ENCODE measurements at regions not wholly inside any gene's neighbourhood (a gene's known extent, or its start where the extent isn't known, plus 50 kb on each side); places are given as distances from the start of the nearest gene placed in this dataset.

GRCh38 chr6:14734416-14735340 is 511.2 kb upstream of the JARID2 start:
- no peaks in the 10 kb centered on the region for H3K27me3 ChIP-seq (ENCODE audit: control insufficient read depth, low read length)
- H3K27ac ChIP-seq (ENCODE audit: low read depth, low read length) = no peak overlapping the region
- H3K9me3 ChIP-seq (ENCODE audit: control insufficient read depth, insufficient read depth, low read length) = no peaks in the 10 kb centered on the region
- peaks cover 6% of the 10 kb centered on the region for H3F3A ChIP-seq (ENCODE audit: control insufficient read depth, insufficient read depth)
- no peaks in the 10 kb centered on the region for H3K9me2 ChIP-seq (replicated peaks; ENCODE audit: control insufficient read depth, low read length)
- H3K36me3 ChIP-seq (ENCODE audit: control insufficient read depth, low read length) = peaks cover 6% of the 10 kb centered on the region; the same call in 1 of the 2 replicates
- TF ChIP-seq, protein P1, sequence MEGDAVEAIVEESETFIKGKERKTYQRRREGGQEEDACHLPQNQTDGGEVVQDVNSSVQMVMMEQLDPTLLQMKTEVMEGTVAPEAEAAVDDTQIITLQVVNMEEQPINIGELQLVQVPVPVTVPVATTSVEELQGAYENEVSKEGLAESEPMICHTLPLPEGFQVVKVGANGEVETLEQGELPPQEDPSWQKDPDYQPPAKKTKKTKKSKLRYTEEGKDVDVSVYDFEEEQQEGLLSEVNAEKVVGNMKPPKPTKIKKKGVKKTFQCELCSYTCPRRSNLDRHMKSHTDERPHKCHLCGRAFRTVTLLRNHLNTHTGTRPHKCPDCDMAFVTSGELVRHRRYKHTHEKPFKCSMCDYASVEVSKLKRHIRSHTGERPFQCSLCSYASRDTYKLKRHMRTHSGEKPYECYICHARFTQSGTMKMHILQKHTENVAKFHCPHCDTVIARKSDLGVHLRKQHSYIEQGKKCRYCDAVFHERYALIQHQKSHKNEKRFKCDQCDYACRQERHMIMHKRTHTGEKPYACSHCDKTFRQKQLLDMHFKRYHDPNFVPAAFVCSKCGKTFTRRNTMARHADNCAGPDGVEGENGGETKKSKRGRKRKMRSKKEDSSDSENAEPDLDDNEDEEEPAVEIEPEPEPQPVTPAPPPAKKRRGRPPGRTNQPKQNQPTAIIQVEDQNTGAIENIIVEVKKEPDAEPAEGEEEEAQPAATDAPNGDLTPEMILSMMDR (IDR thresholded peaks at IDR 0.05; ENCODE audit: low read depth, low read length, poor library complexity, severe bottlenecking) = no peak
- no peak for TF ChIP-seq EZH2phosphoT487 (IDR thresholded peaks at IDR 0.05; ENCODE audit: borderline replicate concordance, low read length)
- no peaks in the 10 kb centered on the region for H3K79me2 ChIP-seq (ENCODE audit: control insufficient read depth, low read length)
- H4K20me1 ChIP-seq (ENCODE audit: control insufficient read depth, insufficient read depth, low read depth, low read length) = no peaks in the 10 kb centered on the region
- peaks cover 61% of the 10 kb centered on the region for H3K4me1 ChIP-seq (ENCODE audit: control insufficient read depth, low read length)
- H3K4me3 ChIP-seq (ENCODE audit: low read length) = peak overlapping the region; percentile 32
- H3K4me2 ChIP-seq (ENCODE audit: low read length) = peak overlapping the region; percentile 48

GRCh38 chr6:14735956-14736486 is 509.8 kb upstream of the JARID2 start:
- TF ChIP-seq, protein P1 (IDR thresholded peaks at IDR 0.05; ENCODE audit: low read depth, low read length, poor library complexity, severe bottlenecking) = no peak
- TF ChIP-seq EZH2phosphoT487 (IDR thresholded peaks at IDR 0.05; ENCODE audit: borderline replicate concordance, low read length) = no peak
- Histone ChIP-seq H4K20me1 (ENCODE audit: control insufficient read depth, insufficient read depth, low read depth, low read length) (no peaks in the 10 kb centered on the region), H3K27me3 (ENCODE audit: control insufficient read depth, low read length) (no peaks in the 10 kb centered on the region), H3K9me3 (ENCODE audit: control insufficient read depth, insufficient read depth, low read length) (no peaks in the 10 kb centered on the region), H3K4me3 (ENCODE audit: low read length) (no peak overlapping the region), H3K36me3 (ENCODE audit: control insufficient read depth, low read length) (no peaks in the 10 kb centered on the region), H3K4me1 (ENCODE audit: control insufficient read depth, low read length) (peaks cover 48% of the 10 kb centered on the region), H3K9me2 (replicated peaks; ENCODE audit: control insufficient read depth, low read length) (no peaks in the 10 kb centered on the region), H3K4me2 (ENCODE audit: low read length) (no peak overlapping the region), H3F3A (ENCODE audit: control insufficient read depth, insufficient read depth) (no peaks in the 10 kb centered on the region), H3K27ac (ENCODE audit: low read depth, low read length) (no peak overlapping the region), H3K79me2 (ENCODE audit: control insufficient read depth, low read length) (no peaks in the 10 kb centered on the region)

DNA sequence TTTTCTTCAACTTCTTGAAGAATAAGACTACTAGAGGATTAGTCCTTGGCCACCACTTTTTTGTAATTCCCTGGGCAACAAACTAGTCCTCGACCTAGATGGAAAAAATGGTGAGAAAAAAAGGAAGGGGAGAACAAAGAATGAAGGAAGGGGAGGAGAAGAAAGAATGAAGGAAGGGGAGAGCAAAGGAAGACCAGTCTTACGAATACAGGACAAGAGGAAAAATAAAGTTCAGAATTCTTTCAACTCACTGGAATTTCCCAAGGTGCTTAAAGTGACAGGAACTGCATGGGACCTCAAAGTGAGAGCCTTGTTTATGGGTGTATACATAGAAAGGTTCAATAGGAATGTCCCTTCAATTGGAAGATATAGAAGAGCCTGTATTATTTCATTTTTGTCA is 509.3 kb upstream of the JARID2 start:
- Histone ChIP-seq H3F3A (ENCODE audit: control insufficient read depth, insufficient read depth) (no peaks in the 10 kb centered on the region), H3K9me3 (ENCODE audit: control insufficient read depth, insufficient read depth, low read length) (no peaks in the 10 kb centered on the region), H3K27ac (ENCODE audit: low read depth, low read length) (no peak overlapping the region), H3K36me3 (ENCODE audit: control insufficient read depth, low read length) (no peaks in the 10 kb centered on the region), H3K27me3 (ENCODE audit: control insufficient read depth, low read length) (no peaks in the 10 kb centered on the region), H3K79me2 (ENCODE audit: control insufficient read depth, low read length) (no peaks in the 10 kb centered on the region), H3K9me2 (replicated peaks; ENCODE audit: control insufficient read depth, low read length) (no peaks in the 10 kb centered on the region), H3K4me3 (ENCODE audit: low read length) (no peak overlapping the region), H3K4me1 (ENCODE audit: control insufficient read depth, low read length) (peaks cover 46% of the 10 kb centered on the region), H3K4me2 (ENCODE audit: low read length) (no peak overlapping the region), H4K20me1 (ENCODE audit: control insufficient read depth, insufficient read depth, low read depth, low read length) (no peaks in the 10 kb centered on the region)
- TF ChIP-seq, protein P1 (IDR thresholded peaks at IDR 0.05; ENCODE audit: low read depth, low read length, poor library complexity, severe bottlenecking) = no peak
- no peak for TF ChIP-seq EZH2phosphoT487 (IDR thresholded peaks at IDR 0.05; ENCODE audit: borderline replicate concordance, low read length)
